HG02798 (cell line): ENCODE measurements at regions not wholly inside any gene's neighbourhood (a gene's known extent, or its start where the extent isn't known, plus 50 kb on each side); places are given as distances from the start of the nearest gene placed in this dataset.
"Not testable (repeated sequence)": the region's sequence is repeated elsewhere in the genome, so short reads cannot be mapped to it uniquely, and the experiment has no call there.

ENCODE experiments used
- ATAC-seq: cut with Tn5 transposase; IDR thresholded peaks from one replicate; pipeline ENCODE4 v1.9.1; 2021; ENCODE audit warnings: mild to moderate bottlenecking; ENCODE audit not compliant: unreplicated experiment, poor library complexity

GRCh38 chr6:9292975-9293374 is 857.6 kb upstream of the SLC35B3 start:
- ATAC-seq = no peak

GRCh38 chr6:9290342-9290741 is 855.0 kb upstream of the SLC35B3 start:
- not testable (repeated sequence) for ATAC-seq

- no peak for ATAC-seq
These were observed 837.3 kb upstream of the SLC35B3 start for GRCh38 chr6:9272671-9273070.

GRCh38 chr6:9266741-9267140 is 831.4 kb upstream of the SLC35B3 start:
- ATAC-seq = no peak

- ATAC-seq = no peak
These were observed 821.9 kb upstream of the SLC35B3 start for GRCh38 chr6:9257215-9257614.

- ATAC-seq = no peak
These were observed 818.9 kb upstream of the SLC35B3 start for GRCh38 chr6:9254251-9254650.

GRCh38 chr6:9252799-9253198 is 817.5 kb upstream of the SLC35B3 start:
- ATAC-seq = no peak

- no peak for ATAC-seq
These were observed 815.5 kb upstream of the SLC35B3 start for GRCh38 chr6:9250852-9251251.

GRCh38 chr6:9248133-9248532 is 812.8 kb upstream of the SLC35B3 start:
- ATAC-seq = no peak

- no peak for ATAC-seq
These were observed 805.5 kb upstream of the SLC35B3 start for GRCh38 chr6:9240861-9241260.

- no peak for ATAC-seq
These were observed 801.1 kb upstream of the SLC35B3 start for GRCh38 chr6:9236443-9236842.

GRCh38 chr6:9233686-9234085 is 798.3 kb upstream of the SLC35B3 start:
- no peak for ATAC-seq

GRCh38 chr6:9233226-9233625 is 797.9 kb upstream of the SLC35B3 start:
- ATAC-seq = no peak

- ATAC-seq = no peak
These were observed 790.1 kb upstream of the SLC35B3 start for GRCh38 chr6:9225441-9225871.

- ATAC-seq = no peak
These were observed 789.2 kb upstream of the SLC35B3 start for GRCh38 chr6:9224539-9224938.

GRCh38 chr6:9213717-9214116 is 778.4 kb upstream of the SLC35B3 start:
- ATAC-seq = not testable (repeated sequence)

GRCh38 chr6:9208966-9209365 is 773.6 kb upstream of the SLC35B3 start:
- no peak for ATAC-seq

GRCh38 chr6:9205645-9206044 is 770.3 kb upstream of the SLC35B3 start:
- ATAC-seq = no peak

GRCh38 chr6:9204171-9204570 is 768.8 kb upstream of the SLC35B3 start:
- no peak for ATAC-seq

GRCh38 chr6:9200712-9201111 is 765.4 kb upstream of the SLC35B3 start:
- no peak for ATAC-seq

- ATAC-seq = no peak
These were observed 762.4 kb upstream of the SLC35B3 start for GRCh38 chr6:9197726-9198125.

- no peak for ATAC-seq
These were observed 760.0 kb upstream of the SLC35B3 start for GRCh38 chr6:9195322-9195721.

- no peak for ATAC-seq
These were observed 757.1 kb upstream of the SLC35B3 start for GRCh38 chr6:9192405-9192909.
